ENCODE measurements at regions not wholly inside any gene's neighbourhood (a gene's known extent, or its start where the extent isn't known, plus 50 kb on each side); places are given as distances from the start of the nearest gene placed in this dataset.
"Not testable (repeated sequence)": the region's sequence is repeated elsewhere in the genome, so short reads cannot be mapped to it uniquely, and the experiment has no call there.

DNA sequence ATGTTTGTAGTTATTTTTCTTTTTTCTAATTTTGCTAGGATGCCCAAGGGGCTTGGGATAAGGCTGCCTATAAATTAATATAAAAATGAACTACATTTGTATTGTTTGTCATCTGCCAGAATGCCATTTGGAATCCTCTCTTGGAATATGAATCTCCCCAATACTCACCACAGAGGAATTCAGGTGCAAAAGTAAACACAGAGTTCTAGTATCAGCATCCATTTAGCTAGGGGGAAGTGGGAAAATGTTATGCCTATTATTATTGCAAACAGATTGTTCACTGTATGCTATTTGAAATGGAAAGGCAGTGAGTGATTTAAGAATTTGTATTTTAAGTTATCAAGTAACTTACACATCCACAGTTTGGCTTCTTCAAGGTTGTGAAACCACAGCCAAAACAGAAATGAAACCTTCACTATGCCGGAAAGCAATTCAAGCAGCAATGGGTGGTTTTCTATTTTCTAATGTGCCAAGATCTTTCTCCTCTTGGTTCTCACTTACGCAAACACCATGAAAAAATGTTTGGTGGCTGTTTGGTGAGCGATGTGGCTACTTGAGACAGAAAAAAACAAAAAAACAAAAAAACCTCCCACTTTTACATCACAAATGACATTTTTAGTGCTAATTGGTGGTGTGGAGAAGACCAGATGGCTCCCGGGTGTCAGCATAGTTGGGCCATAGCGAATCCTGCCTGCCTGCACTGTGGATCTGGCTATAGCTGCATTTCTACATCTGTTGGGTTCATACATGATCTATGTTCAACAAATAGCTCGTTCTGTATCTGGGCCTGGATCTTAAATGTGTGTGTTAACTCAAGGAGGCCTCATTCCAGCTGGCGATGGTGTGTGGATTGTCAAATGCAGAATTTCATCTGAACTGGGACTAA lies 200.8 kb upstream of the GIMD1 start:
- H3K4me3 ChIP-seq (ENCODE audit: extremely low read depth, insufficient read depth, low read length, poor library complexity, severe bottlenecking) = no peak overlapping the region

DNA sequence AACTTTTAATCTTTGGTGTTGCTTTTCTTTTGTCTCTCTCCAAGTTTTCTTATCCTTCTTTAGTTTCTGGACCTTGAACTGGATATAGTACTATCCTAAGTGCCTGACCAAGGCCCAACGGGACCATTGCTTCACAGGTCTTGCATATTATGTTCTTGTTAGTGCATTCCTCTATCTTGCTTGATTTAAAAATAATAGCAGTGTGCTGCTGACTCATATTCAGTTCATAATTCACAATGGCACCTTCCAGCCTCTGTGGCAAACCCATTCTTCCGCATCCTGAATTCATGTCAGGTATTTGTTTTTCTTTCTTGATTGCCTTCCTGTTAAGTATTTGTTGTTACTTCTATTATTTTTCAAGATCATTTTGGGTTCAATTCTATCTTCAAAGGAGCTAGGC lies 197.1 kb upstream of the GIMD1 start:
- 75% methylated on average over 1 of the region's 2 CpGs; no CpG with 5 or more reads in 1 of the 2 experiments for WGBS, 2 experiments (ENCODE audit: insufficient coverage in 2 of 2)
- no peaks in the 10 kb centered on the region for H3K36me3 ChIP-seq (ENCODE audit: control insufficient read depth, insufficient read depth, low read length)
- H3K27ac ChIP-seq (ENCODE audit: low read depth, low read length, severe bottlenecking) = no peak overlapping the region
- no peaks in the 10 kb centered on the region for H3K9me3 ChIP-seq (ENCODE audit: control insufficient read depth, low read length)
- H3K4me1 ChIP-seq (ENCODE audit: control insufficient read depth, insufficient read depth, low read length, poor library complexity, severe bottlenecking) = no peaks in the 10 kb centered on the region
- H3K4me3 ChIP-seq (ENCODE audit: extremely low read depth, insufficient read depth, low read length, poor library complexity, severe bottlenecking) = no peak overlapping the region

More for the DNA sequence above, 200.8 kb upstream of the GIMD1 start:
- H3K27ac ChIP-seq (ENCODE audit: low read depth, low read length, severe bottlenecking) = no peak overlapping the region
- no peaks in the 10 kb centered on the region for H3K36me3 ChIP-seq (ENCODE audit: control insufficient read depth, insufficient read depth, low read length)
- 88 to 90% methylated on average over 2 to 4 of the region's 7 CpGs for WGBS, 2 experiments (ENCODE audit: insufficient coverage in 2 of 2)
- H3K4me1 ChIP-seq (ENCODE audit: control insufficient read depth, insufficient read depth, low read length, poor library complexity, severe bottlenecking) = no peaks in the 10 kb centered on the region
- no peaks in the 10 kb centered on the region for H3K9me3 ChIP-seq (ENCODE audit: control insufficient read depth, low read length)

DNA sequence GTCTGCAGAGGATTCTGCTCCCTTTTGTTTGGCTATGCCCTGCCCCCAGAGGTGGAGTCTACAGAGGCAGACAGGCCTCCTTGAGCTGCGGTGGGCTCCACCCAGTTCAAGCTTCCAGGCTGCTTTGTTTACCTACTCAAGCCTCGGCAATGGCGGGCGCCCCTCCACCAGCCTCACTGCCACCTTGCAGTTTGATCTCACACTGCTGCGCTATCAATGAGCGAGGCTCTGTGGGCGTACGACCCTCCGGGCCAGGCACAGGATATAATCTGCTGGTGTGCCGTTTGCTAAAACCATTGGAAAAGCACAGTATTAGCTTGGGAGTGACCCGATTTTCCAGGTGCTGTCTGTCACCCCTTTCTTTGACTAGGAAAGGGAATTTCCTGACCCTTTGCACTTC lies 195.1 kb upstream of the GIMD1 start:
- not testable (repeated sequence) for H3K27ac ChIP-seq (ENCODE audit: low read depth, low read length, severe bottlenecking); H3K4me1 ChIP-seq (ENCODE audit: control insufficient read depth, insufficient read depth, low read length, poor library complexity, severe bottlenecking); H3K36me3 ChIP-seq (ENCODE audit: control insufficient read depth, insufficient read depth, low read length); H3K9me3 ChIP-seq (ENCODE audit: control insufficient read depth, low read length); H3K4me3 ChIP-seq (ENCODE audit: extremely low read depth, insufficient read depth, low read length, poor library complexity, severe bottlenecking)
- 85 to 88% methylated on average over 6 to 9 of the region's 11 CpGs for WGBS, 2 experiments (ENCODE audit: insufficient coverage in 2 of 2)

DNA sequence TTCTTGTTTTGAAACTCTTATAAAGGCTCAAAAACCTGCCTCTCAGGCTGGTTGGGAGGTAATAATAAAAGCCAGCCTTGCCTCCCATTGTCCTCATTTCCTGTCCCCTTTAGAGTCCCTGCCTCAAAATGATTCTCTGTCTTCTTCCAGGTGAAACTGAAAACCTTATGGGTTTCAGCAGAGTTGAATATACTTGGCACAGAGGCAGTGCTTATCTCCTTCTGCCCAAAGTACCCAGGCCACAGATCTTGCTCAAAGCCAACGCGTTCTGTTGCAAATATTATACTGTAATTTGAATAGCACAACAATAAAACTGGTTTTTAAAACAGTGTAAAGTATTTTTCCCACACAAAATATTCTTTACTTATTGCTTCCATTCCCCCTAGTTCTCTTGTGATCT lies 183.1 kb upstream of the GIMD1 start:
- H3K4me1 ChIP-seq (ENCODE audit: control insufficient read depth, insufficient read depth, low read length, poor library complexity, severe bottlenecking) = no peaks in the 10 kb centered on the region
- WGBS, 2 experiments (ENCODE audit: insufficient coverage in 2 of 2) = no CpG with 5 or more reads among the region's 2 CpGs
- H3K9me3 ChIP-seq (ENCODE audit: control insufficient read depth, low read length) = no peaks in the 10 kb centered on the region
- H3K27ac ChIP-seq (ENCODE audit: low read depth, low read length, severe bottlenecking) = no peak overlapping the region
- no peak overlapping the region for H3K4me3 ChIP-seq (ENCODE audit: extremely low read depth, insufficient read depth, low read length, poor library complexity, severe bottlenecking)
- no peaks in the 10 kb centered on the region for H3K36me3 ChIP-seq (ENCODE audit: control insufficient read depth, insufficient read depth, low read length)

DNA sequence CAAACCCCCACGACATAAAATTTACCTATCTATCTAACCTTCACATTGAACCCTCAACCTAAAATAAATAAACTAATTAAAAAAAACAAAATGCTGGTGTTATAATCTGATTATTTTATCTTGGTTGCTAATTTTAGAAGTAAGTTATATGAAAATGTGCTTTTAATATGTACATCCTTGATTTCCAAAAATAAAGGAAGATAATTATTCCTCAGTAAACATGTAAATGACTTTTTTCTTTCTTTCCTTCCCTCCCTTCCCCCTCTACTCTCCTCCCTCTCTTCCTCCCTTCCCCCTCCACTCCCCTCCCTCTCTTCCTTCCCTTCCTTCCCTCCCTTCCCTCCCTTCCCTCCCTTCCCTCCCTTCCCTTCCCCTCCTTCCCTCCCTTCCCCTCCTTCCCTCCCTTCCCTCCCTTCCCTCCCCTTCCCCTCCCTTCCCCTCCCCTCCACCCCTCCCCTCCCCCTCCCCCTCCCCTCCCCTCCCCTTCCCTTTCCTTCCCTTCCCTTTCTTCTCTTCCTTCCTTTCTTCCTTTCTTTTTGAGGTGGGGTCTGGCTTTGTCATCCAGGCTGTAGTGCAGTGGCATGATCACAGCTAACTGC lies 180.0 kb upstream of the GIMD1 start:
- H3K27ac ChIP-seq (ENCODE audit: low read depth, low read length, severe bottlenecking) = no peak overlapping the region
- H3K4me3 ChIP-seq (ENCODE audit: extremely low read depth, insufficient read depth, low read length, poor library complexity, severe bottlenecking) = no peak overlapping the region
- WGBS, 2 experiments (ENCODE audit: insufficient coverage in 2 of 2) = no CpG with 5 or more reads among the region's 1 CpG
- H3K9me3 ChIP-seq (ENCODE audit: control insufficient read depth, low read length) = no peaks in the 10 kb centered on the region
- H3K36me3 ChIP-seq (ENCODE audit: control insufficient read depth, insufficient read depth, low read length) = no peaks in the 10 kb centered on the region
- H3K4me1 ChIP-seq (ENCODE audit: control insufficient read depth, insufficient read depth, low read length, poor library complexity, severe bottlenecking) = no peaks in the 10 kb centered on the region

DNA sequence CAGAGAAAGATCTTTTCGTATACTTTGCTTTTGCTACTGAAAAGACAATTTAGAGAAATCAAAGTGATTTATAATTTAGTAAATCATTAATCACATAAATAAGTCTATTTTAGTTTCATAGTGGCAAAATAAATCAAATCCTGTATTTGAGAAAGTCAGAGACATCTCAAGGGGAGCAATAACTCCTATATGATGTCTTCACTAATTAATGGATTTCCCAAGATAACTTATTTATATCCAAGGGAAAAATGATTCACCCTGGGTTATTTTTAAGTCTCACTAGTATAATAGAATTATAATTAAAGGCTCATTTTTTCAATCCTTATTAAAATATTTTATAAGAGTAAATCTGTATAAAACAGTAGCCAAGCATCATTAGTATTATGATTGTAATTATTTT lies 177.8 kb upstream of the GIMD1 start:
- WGBS, 2 experiments (ENCODE audit: insufficient coverage in 2 of 2) = no CpG with 5 or more reads among the region's 1 CpG
- Histone ChIP-seq H3K4me3 (ENCODE audit: extremely low read depth, insufficient read depth, low read length, poor library complexity, severe bottlenecking) (no peak overlapping the region), H3K27ac (ENCODE audit: low read depth, low read length, severe bottlenecking) (no peak overlapping the region), H3K4me1 (ENCODE audit: control insufficient read depth, insufficient read depth, low read length, poor library complexity, severe bottlenecking) (no peaks in the 10 kb centered on the region), H3K36me3 (ENCODE audit: control insufficient read depth, insufficient read depth, low read length) (no peaks in the 10 kb centered on the region), H3K9me3 (ENCODE audit: control insufficient read depth, low read length) (no peaks in the 10 kb centered on the region)

DNA sequence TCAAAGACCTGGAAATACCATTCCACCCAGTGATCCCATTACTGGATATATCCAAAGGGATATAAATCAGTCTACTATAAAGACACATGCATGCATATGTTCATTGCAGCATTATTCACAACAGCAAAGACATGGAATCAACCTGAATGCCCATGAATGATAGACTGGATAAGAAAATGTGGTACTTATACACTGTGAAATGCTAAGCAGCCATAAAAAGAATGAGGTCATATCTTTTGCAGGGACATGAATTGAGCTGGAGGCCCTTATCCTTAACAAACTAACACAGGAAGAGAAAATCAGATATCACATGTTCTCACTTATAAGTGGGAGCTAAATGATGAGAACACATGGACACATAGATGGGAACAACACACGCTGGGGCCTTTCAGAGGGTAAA lies 174.0 kb upstream of the GIMD1 start:
- no CpG with 5 or more reads among the region's 1 CpG for WGBS, 2 experiments (ENCODE audit: insufficient coverage in 2 of 2)
- not testable (repeated sequence) for H3K4me1 ChIP-seq (ENCODE audit: control insufficient read depth, insufficient read depth, low read length, poor library complexity, severe bottlenecking); H3K9me3 ChIP-seq (ENCODE audit: control insufficient read depth, low read length)

DNA sequence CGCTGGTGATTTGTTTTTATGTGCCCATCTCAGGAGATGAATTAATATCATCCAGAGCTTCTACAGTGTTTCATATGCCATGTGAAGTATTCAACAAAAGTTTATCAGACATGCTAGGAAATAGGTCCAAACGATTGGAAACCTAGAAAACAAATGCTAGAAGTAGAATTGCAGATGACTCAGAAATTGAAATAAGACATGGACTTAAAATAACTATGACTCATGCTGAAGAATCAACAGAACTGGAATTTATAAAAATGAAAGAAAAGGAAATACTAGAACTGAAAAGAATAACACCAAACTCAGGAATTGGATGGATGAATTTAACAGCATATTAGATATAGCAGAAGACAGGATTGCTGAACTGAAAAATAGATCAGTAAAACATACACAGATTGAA lies 172.7 kb upstream of the GIMD1 start:
- Histone ChIP-seq H3K4me1 (ENCODE audit: control insufficient read depth, insufficient read depth, low read length, poor library complexity, severe bottlenecking) (no peaks in the 10 kb centered on the region), H3K4me3 (ENCODE audit: extremely low read depth, insufficient read depth, low read length, poor library complexity, severe bottlenecking) (no peak overlapping the region), H3K27ac (ENCODE audit: low read depth, low read length, severe bottlenecking) (no peak overlapping the region), H3K9me3 (ENCODE audit: control insufficient read depth, low read length) (no peaks in the 10 kb centered on the region), H3K36me3 (ENCODE audit: control insufficient read depth, insufficient read depth, low read length) (no peaks in the 10 kb centered on the region)
- 75% methylated on average over 1 of the region's 2 CpGs; no CpG with 5 or more reads in 1 of the 2 experiments for WGBS, 2 experiments (ENCODE audit: insufficient coverage in 2 of 2)

More for the DNA sequence above, 174.0 kb upstream of the GIMD1 start:
- not testable (repeated sequence) for H3K27ac ChIP-seq (ENCODE audit: low read depth, low read length, severe bottlenecking); H3K36me3 ChIP-seq (ENCODE audit: control insufficient read depth, insufficient read depth, low read length); H3K4me3 ChIP-seq (ENCODE audit: extremely low read depth, insufficient read depth, low read length, poor library complexity, severe bottlenecking)

DNA sequence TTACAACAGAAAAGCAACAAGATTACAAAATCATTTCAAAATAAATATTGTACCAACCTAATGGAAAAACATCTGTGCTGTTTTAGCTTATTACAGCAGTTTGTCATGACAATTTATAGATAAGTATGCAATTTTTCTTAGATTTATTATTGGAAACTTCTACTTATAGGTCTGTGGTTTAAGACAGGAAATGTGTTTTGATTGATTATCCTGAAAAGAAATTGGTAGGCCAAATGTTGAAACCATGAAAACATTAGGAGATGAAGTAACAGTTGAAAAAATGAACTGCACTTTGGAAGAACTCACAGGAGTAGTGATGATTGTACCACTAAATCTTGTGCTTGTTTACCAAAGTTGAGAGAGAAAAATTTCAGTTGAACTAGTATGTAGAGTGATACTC lies 162.2 kb upstream of the GIMD1 start:
- no peaks in the 10 kb centered on the region for H3K36me3 ChIP-seq (ENCODE audit: control insufficient read depth, insufficient read depth, low read length)
- no peak overlapping the region for H3K4me3 ChIP-seq (ENCODE audit: extremely low read depth, insufficient read depth, low read length, poor library complexity, severe bottlenecking)
- H3K4me1 ChIP-seq (ENCODE audit: control insufficient read depth, insufficient read depth, low read length, poor library complexity, severe bottlenecking) = no peaks in the 10 kb centered on the region
- H3K9me3 ChIP-seq (ENCODE audit: control insufficient read depth, low read length) = no peaks in the 10 kb centered on the region
- H3K27ac ChIP-seq (ENCODE audit: low read depth, low read length, severe bottlenecking) = no peak overlapping the region

DNA sequence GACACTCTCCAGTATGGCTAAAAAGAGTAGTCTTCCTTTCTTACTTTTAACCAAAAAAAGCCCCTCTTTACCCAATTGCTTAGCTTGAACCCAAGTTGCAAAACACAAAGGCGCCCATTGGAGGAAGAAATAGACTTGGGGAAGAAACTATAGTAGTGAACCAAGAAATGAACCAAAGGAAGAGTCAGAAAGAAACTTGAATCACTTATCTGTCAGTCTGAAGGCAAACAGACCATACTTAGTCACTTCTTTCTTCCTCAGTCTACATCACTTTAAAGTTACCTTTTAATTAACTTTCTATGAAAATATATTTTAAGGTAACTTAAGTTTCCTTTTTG lies 161.4 kb upstream of the GIMD1 start:
- H3K4me1 ChIP-seq (ENCODE audit: control insufficient read depth, insufficient read depth, low read length, poor library complexity, severe bottlenecking) = no peaks in the 10 kb centered on the region
- no peak overlapping the region for H3K27ac ChIP-seq (ENCODE audit: low read depth, low read length, severe bottlenecking)
- H3K4me3 ChIP-seq (ENCODE audit: extremely low read depth, insufficient read depth, low read length, poor library complexity, severe bottlenecking) = no peak overlapping the region
- no CpG with 5 or more reads among the region's 1 CpG for WGBS, 2 experiments (ENCODE audit: insufficient coverage in 2 of 2)
- H3K36me3 ChIP-seq (ENCODE audit: control insufficient read depth, insufficient read depth, low read length) = no peaks in the 10 kb centered on the region
- no peaks in the 10 kb centered on the region for H3K9me3 ChIP-seq (ENCODE audit: control insufficient read depth, low read length)

DNA sequence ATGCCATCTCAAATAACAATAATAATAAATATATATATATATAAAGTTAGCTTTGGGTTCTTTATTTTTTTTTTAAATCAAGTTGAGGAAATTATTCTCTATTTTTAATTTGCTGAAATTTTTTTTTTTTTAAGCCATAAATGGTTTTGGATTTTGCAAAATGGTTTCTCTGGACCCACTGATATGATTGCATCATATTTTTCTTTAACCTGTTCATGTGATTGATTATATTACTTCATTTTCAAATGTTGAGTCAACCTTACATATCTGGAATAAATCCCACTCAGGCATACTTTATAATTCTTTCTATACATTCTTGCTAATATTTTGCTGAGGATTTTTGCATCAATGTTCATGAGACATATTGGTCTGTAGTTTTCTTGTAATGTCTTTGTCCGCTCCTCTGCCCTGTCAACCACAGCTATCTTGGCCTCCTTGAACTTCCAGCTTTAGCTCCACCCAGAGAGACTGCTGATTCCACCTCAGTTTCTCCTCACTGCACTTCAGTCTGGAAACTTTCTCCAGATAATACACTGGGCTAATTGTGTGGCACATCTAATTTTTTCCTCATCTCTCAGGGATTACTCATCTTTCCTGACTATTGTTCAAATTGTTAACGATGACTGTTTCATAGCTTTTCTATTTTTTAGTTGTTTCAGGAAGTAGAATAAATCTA lies 160.9 kb upstream of the GIMD1 start:
- Histone ChIP-seq H3K36me3 (ENCODE audit: control insufficient read depth, insufficient read depth, low read length) (no peaks in the 10 kb centered on the region), H3K27ac (ENCODE audit: low read depth, low read length, severe bottlenecking) (no peak overlapping the region), H3K4me3 (ENCODE audit: extremely low read depth, insufficient read depth, low read length, poor library complexity, severe bottlenecking) (no peak overlapping the region), H3K9me3 (ENCODE audit: control insufficient read depth, low read length) (no peaks in the 10 kb centered on the region), H3K4me1 (ENCODE audit: control insufficient read depth, insufficient read depth, low read length, poor library complexity, severe bottlenecking) (no peaks in the 10 kb centered on the region)
- 86% methylated on average over 1 of the region's 2 CpGs; no CpG with 5 or more reads in 1 of the 2 experiments for WGBS, 2 experiments (ENCODE audit: insufficient coverage in 2 of 2)

Measured in mesodermal cell (in vitro differentiated cells).